Neural crest cell (in vitro differentiated cells): ENCODE measurements at regions not wholly inside any gene's neighbourhood (a gene's known extent, or its start where the extent isn't known, plus 50 kb on each side); places are given as distances from the start of the nearest gene placed in this dataset.

Source experiments
- DNase-seq: peaks from one replicate; pipeline ENCODE4 v3.0.0; 2021; ENCODE audit warnings: low read depth, mixed read lengths, low spot score
- H3K27ac Mint-ChIP-seq: one replicate; pipeline ENCODE4 v1.8.0; 2021; ENCODE audit warnings: mild to moderate bottlenecking, mixed read lengths; ENCODE audit not compliant: unreplicated experiment
- H3K27me3 Mint-ChIP-seq: 2 replicates; pipeline ENCODE4 v1.8.0; 2021; ENCODE audit warnings: low read depth, mild to moderate bottlenecking, mixed read lengths
- H3K36me3 Mint-ChIP-seq: 2 replicates; pipeline ENCODE4 v1.8.0; 2021; ENCODE audit warnings: low read depth, mild to moderate bottlenecking, mixed read lengths
- H3K4me1 Mint-ChIP-seq: 2 replicates; pipeline ENCODE4 v1.8.0; 2021; ENCODE audit warnings: mixed read lengths
- H3K4me3 Mint-ChIP-seq: one replicate; pipeline ENCODE4 v1.8.0; 2021; ENCODE audit warnings: mild to moderate bottlenecking, mixed read lengths
- H3K9me3 Mint-ChIP-seq: 2 replicates; pipeline ENCODE4 v1.8.0; 2021; ENCODE audit warnings: mixed read lengths
- CTCF ChIP-seq: fragments of 200-600 bp; sonication (generic); conservative IDR thresholded peaks from 2 replicates; pipeline ENCODE4 v1.5.0; 2021; ENCODE audit warnings: antibody characterized with exemption, mild to moderate bottlenecking

GRCh38 chr2:67135208-67135607 is 261.9 kb upstream of the ETAA1 start:
- no peak for DNase-seq
- Mint-ChIP-seq H3K36me3 (no peaks in the 10 kb centered on the region), H3K9me3 (no peaks in the 10 kb centered on the region), H3K27me3 (no peaks in the 10 kb centered on the region), H3K4me1 (peaks cover 11% of the 10 kb centered on the region), H3K27ac (no peak overlapping the region), H3K4me3 (no peak overlapping the region)
- TF ChIP-seq CTCF: no peak

- no peak for TF ChIP-seq CTCF
- Mint-ChIP-seq H3K9me3 (no peaks in the 10 kb centered on the region), H3K27ac (no peak overlapping the region), H3K4me3 (no peak overlapping the region), H3K4me1 (no peaks in the 10 kb centered on the region), H3K36me3 (no peaks in the 10 kb centered on the region), H3K27me3 (no peaks in the 10 kb centered on the region)
- DNase-seq: no peak
These were observed 259.4 kb upstream of the ETAA1 start for GRCh38 chr2:67137699-67138098.

GRCh38 chr2:67142071-67142470 is 255.1 kb upstream of the ETAA1 start:
- no peaks in the 10 kb centered on the region for H3K9me3 Mint-ChIP-seq
- no peaks in the 10 kb centered on the region for H3K36me3 Mint-ChIP-seq
- no peak overlapping the region for H3K4me3 Mint-ChIP-seq
- no peaks in the 10 kb centered on the region for H3K4me1 Mint-ChIP-seq
- H3K27ac Mint-ChIP-seq: no peak overlapping the region
- no peak for TF ChIP-seq CTCF
- no peaks in the 10 kb centered on the region for H3K27me3 Mint-ChIP-seq
- DNase-seq: no peak

DNA sequence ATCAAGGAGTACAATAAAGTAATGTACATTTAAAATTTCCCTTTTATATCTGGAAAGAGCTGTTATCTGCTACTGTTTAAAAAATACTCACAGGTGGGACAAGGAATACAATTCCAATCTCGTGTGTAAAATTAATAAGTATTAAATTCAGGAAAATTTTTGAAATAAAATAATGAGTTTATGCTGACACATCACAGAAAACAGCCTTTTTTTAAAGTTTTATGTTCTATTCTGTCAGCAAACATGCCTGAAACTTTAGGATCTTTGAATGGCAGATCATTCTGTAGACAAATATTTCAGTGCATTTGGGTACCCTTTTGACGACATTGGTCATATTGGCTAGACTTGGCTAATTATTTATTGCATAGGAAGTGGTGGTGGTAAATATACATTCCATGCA is 254.4 kb upstream of the ETAA1 start:
- no peak for TF ChIP-seq CTCF
- no peaks in the 10 kb centered on the region for H3K4me1 Mint-ChIP-seq
- H3K4me3 Mint-ChIP-seq: no peak overlapping the region
- no peak for DNase-seq
- H3K9me3 Mint-ChIP-seq: no peaks in the 10 kb centered on the region
- no peaks in the 10 kb centered on the region for H3K27me3 Mint-ChIP-seq
- no peaks in the 10 kb centered on the region for H3K36me3 Mint-ChIP-seq
- H3K27ac Mint-ChIP-seq: no peak overlapping the region

- Mint-ChIP-seq H3K36me3 (peaks cover 3% of the 10 kb centered on the region), H3K9me3 (peaks cover 2% of the 10 kb centered on the region), H3K4me1 (no peaks in the 10 kb centered on the region), H3K4me3 (no peak overlapping the region), H3K27me3 (no peaks in the 10 kb centered on the region), H3K27ac (no peak overlapping the region)
- TF ChIP-seq CTCF: no peak
- no peak for DNase-seq
These were observed 251.3 kb upstream of the ETAA1 start for GRCh38 chr2:67145851-67146250.

DNA sequence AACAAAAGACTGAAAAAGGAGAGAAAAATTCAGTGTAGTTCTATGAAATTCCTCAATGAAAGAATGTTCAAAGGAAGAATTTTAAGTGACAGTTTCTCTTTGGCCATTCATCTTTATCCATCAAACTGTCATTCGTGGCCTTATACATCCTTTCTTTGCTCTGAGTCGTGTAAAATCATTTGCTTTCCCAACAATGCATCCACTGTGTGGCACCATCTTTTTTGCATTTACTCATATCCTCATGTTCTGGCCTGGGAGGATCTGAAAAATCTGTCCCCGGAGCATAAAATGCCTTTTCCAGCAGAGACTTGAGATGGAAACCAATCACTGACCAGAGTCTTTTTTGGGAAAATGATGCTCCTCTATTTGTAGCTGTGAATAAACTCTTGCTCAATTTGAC is 240.3 kb upstream of the ETAA1 start:
- H3K27me3 Mint-ChIP-seq: no peaks in the 10 kb centered on the region

More for the DNA sequence above, 240.3 kb upstream of the ETAA1 start:
- Mint-ChIP-seq H3K4me1 (peaks cover 16% of the 10 kb centered on the region), H3K36me3 (peaks cover 4% of the 10 kb centered on the region), H3K9me3 (peaks cover 14% of the 10 kb centered on the region), H3K4me3 (no peak overlapping the region), H3K27ac (no peak overlapping the region)
- no peak for TF ChIP-seq CTCF
- DNase-seq: no peak
